ENCODE measurements at regions not wholly inside any gene's neighbourhood (a gene's known extent, or its start where the extent isn't known, plus 50 kb on each side); places are given as distances from the start of the nearest gene placed in this dataset.

DNA sequence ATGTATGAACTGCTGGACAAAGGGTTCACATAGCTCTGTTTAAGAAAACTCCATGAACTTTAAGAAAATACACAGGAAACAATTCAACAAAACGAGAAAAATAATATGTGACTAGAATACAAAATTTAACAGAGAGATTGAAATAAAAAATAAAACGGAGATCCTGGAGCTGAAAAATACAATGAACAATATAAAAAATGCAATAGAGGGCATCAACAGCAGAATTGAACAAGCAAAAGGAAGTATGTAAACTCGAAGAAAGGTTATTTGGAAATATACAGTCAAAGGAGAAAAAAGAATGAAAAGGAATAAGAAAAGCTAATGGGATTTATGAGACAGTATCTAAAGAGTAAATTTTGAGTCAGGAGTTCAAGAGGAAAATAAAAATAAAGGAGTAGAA, 163.0 kb upstream of the DACH1 start:
- Histone ChIP-seq H3K4me1 (ENCODE audit: control insufficient read depth in 1 of 2, insufficient read depth in 2 of 2, low read length in 2 of 2) (no peaks in the 10 kb centered on the region), H3K27ac (ENCODE audit: low read depth, low read length) (no peak overlapping the region), H3K27me3 (ENCODE audit: control insufficient read depth in 1 of 2, insufficient read depth in 2 of 2, low read length in 2 of 2) (no peaks in the 10 kb centered on the region), H3K36me3 (ENCODE audit: control insufficient read depth in 1 of 2, insufficient read depth in 2 of 2, low read length in 2 of 2) (no peaks in the 10 kb centered on the region), H3K4me3 (ENCODE audit: low read depth in 1 of 2, low read length in 2 of 2) (no peak overlapping the region), H3K9me3 (ENCODE audit: control insufficient read depth in 1 of 2, low read length in 2 of 2) (no peaks in the 10 kb centered on the region), H3K9ac (ENCODE audit: low read depth in 1 of 2, low read length in 2 of 2) (no peak overlapping the region)

GRCh38 chr13:72025836-72026235, 158.8 kb upstream of the DACH1 start:
- H3K4me1 ChIP-seq (ENCODE audit: control insufficient read depth in 1 of 2, insufficient read depth in 2 of 2, low read length in 2 of 2) = no peaks in the 10 kb centered on the region
- peaks cover 0 to 4% of the 10 kb centered on the region in 2 donors for H3K9me3 ChIP-seq (ENCODE audit: control insufficient read depth in 1 of 2, low read length in 2 of 2)
- no peak overlapping the region for H3K4me3 ChIP-seq (ENCODE audit: low read depth in 1 of 2, low read length in 2 of 2)

GRCh38 chr13:72023895-72024294, 156.9 kb upstream of the DACH1 start:
- Histone ChIP-seq H3K4me1 (ENCODE audit: control insufficient read depth in 1 of 2, insufficient read depth in 2 of 2, low read length in 2 of 2) (no peaks in the 10 kb centered on the region), H3K27me3 (ENCODE audit: control insufficient read depth in 1 of 2, insufficient read depth in 2 of 2, low read length in 2 of 2) (no peaks in the 10 kb centered on the region), H3K36me3 (ENCODE audit: control insufficient read depth in 1 of 2, insufficient read depth in 2 of 2, low read length in 2 of 2) (no peaks in the 10 kb centered on the region), H3K9me3 (ENCODE audit: control insufficient read depth in 1 of 2, low read length in 2 of 2) (peaks cover 0 to 4% of the 10 kb centered on the region in 2 donors), H3K4me3 (ENCODE audit: low read depth in 1 of 2, low read length in 2 of 2) (no peak overlapping the region), H3K9ac (ENCODE audit: low read depth in 1 of 2, low read length in 2 of 2) (no peak overlapping the region), H3K27ac (ENCODE audit: low read depth, low read length) (no peak overlapping the region)

More at GRCh38 chr13:72025836-72026235, 158.8 kb upstream of the DACH1 start:
- H3K9ac ChIP-seq (ENCODE audit: low read depth in 1 of 2, low read length in 2 of 2) = no peak overlapping the region
- H3K27me3 ChIP-seq (ENCODE audit: control insufficient read depth in 1 of 2, insufficient read depth in 2 of 2, low read length in 2 of 2) = no peaks in the 10 kb centered on the region
- no peak overlapping the region for H3K27ac ChIP-seq (ENCODE audit: low read depth, low read length)
- no peaks in the 10 kb centered on the region for H3K36me3 ChIP-seq (ENCODE audit: control insufficient read depth in 1 of 2, insufficient read depth in 2 of 2, low read length in 2 of 2)

DNA sequence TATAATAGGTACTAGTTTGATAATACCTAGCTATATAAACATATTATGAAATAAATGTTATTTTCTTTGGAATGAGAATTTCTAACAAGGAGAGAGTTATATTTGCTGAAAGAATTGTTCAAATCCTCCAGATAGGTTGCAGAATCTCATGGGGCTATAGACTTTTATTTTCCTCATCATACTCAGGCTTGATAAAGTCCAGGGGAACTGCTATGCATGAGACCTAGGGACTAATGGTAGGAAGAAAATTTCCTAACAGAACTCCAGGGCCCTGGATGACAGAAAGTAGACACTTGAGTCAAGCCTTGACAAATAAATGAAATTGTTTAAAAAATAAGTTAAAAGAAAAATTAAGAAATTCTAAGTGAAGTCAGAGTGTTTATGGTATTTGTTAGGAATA, 138.5 kb upstream of the DACH1 start:
- peaks cover 0 to 2% of the 10 kb centered on the region in 2 donors for H3K9me3 ChIP-seq (ENCODE audit: control insufficient read depth in 1 of 2, low read length in 2 of 2)
- no peak overlapping the region for H3K9ac ChIP-seq (ENCODE audit: low read depth in 1 of 2, low read length in 2 of 2)
- no peaks in the 10 kb centered on the region for H3K36me3 ChIP-seq (ENCODE audit: control insufficient read depth in 1 of 2, insufficient read depth in 2 of 2, low read length in 2 of 2)
- no peaks in the 10 kb centered on the region for H3K4me1 ChIP-seq (ENCODE audit: control insufficient read depth in 1 of 2, insufficient read depth in 2 of 2, low read length in 2 of 2)
- no peak overlapping the region for H3K27ac ChIP-seq (ENCODE audit: low read depth, low read length)
- H3K27me3 ChIP-seq (ENCODE audit: control insufficient read depth in 1 of 2, insufficient read depth in 2 of 2, low read length in 2 of 2) = no peaks in the 10 kb centered on the region
- no peak overlapping the region for H3K4me3 ChIP-seq (ENCODE audit: low read depth in 1 of 2, low read length in 2 of 2)

DNA sequence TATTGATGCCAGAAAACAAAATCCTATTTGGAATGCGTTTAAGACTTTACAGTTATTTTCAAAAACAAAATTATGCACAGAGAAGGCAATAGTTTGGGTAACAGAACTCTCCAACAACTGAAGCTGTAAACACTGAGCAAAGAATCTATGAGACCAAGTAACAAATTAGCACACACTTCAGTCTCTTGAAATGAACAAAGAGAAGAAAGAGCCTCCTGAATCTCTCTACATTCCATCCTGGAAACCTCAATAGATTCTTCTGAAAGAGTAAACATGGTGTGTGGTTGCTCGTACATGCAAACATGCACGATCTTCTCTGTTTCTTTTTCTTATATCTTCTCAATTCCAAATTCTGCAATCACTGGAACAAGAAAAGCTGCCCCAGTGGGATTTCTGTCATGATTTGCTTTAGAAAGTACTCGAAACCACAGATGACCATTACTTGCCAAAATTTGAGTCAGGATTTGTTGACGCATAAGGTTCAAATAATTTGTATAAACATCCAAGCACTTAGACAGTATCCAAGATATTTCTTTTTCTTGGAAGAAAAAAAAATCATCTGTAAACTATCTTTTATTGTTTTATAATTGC, 137.9 kb upstream of the DACH1 start:
- Histone ChIP-seq H3K27ac (ENCODE audit: low read depth, low read length) (no peak overlapping the region), H3K27me3 (ENCODE audit: control insufficient read depth in 1 of 2, insufficient read depth in 2 of 2, low read length in 2 of 2) (no peaks in the 10 kb centered on the region), H3K9me3 (ENCODE audit: control insufficient read depth in 1 of 2, low read length in 2 of 2) (peaks cover 0 to 2% of the 10 kb centered on the region in 2 donors), H3K36me3 (ENCODE audit: control insufficient read depth in 1 of 2, insufficient read depth in 2 of 2, low read length in 2 of 2) (no peaks in the 10 kb centered on the region), H3K4me1 (ENCODE audit: control insufficient read depth in 1 of 2, insufficient read depth in 2 of 2, low read length in 2 of 2) (no peaks in the 10 kb centered on the region), H3K9ac (ENCODE audit: low read depth in 1 of 2, low read length in 2 of 2) (no peak overlapping the region), H3K4me3 (ENCODE audit: low read depth in 1 of 2, low read length in 2 of 2) (no peak overlapping the region)

DNA sequence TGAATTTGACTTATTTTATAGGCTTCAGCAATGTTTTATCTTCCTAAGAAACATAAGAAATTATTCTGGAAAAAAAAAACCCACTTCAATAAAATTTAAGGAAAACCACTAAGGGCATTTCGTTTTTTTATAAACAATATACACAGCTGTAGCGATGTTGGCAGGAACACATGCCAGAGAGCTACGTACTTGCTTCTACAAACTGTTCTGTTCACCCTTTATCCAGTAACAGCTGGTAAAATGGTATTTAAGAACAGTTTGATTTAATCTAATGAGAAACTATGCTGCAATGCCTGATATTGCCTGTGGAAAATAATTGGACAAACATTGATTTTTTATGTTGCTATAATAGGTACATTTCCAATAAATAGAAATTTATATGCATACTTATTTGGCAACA, 137.2 kb upstream of the DACH1 start:
- no peak overlapping the region for H3K4me3 ChIP-seq (ENCODE audit: low read depth in 1 of 2, low read length in 2 of 2)
- no peaks in the 10 kb centered on the region for H3K4me1 ChIP-seq (ENCODE audit: control insufficient read depth in 1 of 2, insufficient read depth in 2 of 2, low read length in 2 of 2)
- H3K9ac ChIP-seq (ENCODE audit: low read depth in 1 of 2, low read length in 2 of 2) = no peak overlapping the region
- H3K27me3 ChIP-seq (ENCODE audit: control insufficient read depth in 1 of 2, insufficient read depth in 2 of 2, low read length in 2 of 2) = no peaks in the 10 kb centered on the region
- no peaks in the 10 kb centered on the region for H3K36me3 ChIP-seq (ENCODE audit: control insufficient read depth in 1 of 2, insufficient read depth in 2 of 2, low read length in 2 of 2)
- no peak overlapping the region for H3K27ac ChIP-seq (ENCODE audit: low read depth, low read length)
- peaks cover 0 to 1% of the 10 kb centered on the region in 2 donors for H3K9me3 ChIP-seq (ENCODE audit: control insufficient read depth in 1 of 2, low read length in 2 of 2)

DNA sequence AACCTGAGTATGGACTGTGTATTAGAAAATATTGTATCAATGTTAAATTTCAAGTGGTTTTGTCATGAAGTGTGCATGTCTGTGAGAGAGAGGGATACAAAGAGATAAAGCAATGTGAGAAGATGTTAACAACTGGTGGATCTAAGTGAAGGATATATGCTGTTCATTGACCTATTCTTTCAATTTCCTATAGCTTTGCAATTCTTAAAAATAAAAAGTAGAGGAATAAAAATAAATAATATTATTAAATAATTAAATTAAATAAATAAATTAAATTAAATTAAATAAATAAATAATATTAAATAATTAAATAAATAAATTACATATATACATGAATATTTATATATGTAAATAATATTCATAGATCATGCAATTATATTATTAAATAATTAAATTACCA, 131.2 kb upstream of the DACH1 start:
- Histone ChIP-seq H3K4me1 (ENCODE audit: control insufficient read depth in 1 of 2, insufficient read depth in 2 of 2, low read length in 2 of 2) (no peaks in the 10 kb centered on the region), H3K9me3 (ENCODE audit: control insufficient read depth in 1 of 2, low read length in 2 of 2) (no peaks in the 10 kb centered on the region), H3K4me3 (ENCODE audit: low read depth in 1 of 2, low read length in 2 of 2) (no peak overlapping the region), H3K36me3 (ENCODE audit: control insufficient read depth in 1 of 2, insufficient read depth in 2 of 2, low read length in 2 of 2) (no peaks in the 10 kb centered on the region), H3K27me3 (ENCODE audit: control insufficient read depth in 1 of 2, insufficient read depth in 2 of 2, low read length in 2 of 2) (no peaks in the 10 kb centered on the region), H3K27ac (ENCODE audit: low read depth, low read length) (no peak overlapping the region), H3K9ac (ENCODE audit: low read depth in 1 of 2, low read length in 2 of 2) (no peak overlapping the region)

DNA sequence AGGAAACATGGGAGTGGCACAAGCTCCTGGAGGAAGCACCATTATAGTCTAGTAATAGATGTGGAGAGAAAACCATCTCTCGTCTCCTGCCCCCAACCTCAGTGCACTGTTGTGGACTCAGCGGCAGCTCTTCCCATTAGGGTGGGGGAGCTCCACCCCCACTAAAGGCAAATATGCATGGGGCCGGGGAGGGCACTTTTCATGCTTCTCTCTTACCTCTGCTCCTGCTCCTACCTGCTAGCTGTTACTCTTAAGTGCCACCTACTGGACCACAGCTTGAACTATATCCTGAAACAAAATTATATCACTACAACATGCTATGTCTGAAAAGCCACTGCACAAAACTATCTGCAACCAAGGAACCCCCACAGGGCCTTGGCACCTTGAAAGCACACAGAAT, 112.6 kb upstream of the DACH1 start:
- Histone ChIP-seq H3K9ac (ENCODE audit: low read depth in 1 of 2, low read length in 2 of 2) (no peak overlapping the region), H3K27ac (ENCODE audit: low read depth, low read length) (no peak overlapping the region), H3K9me3 (ENCODE audit: control insufficient read depth in 1 of 2, low read length in 2 of 2) (no peaks in the 10 kb centered on the region), H3K36me3 (ENCODE audit: control insufficient read depth in 1 of 2, insufficient read depth in 2 of 2, low read length in 2 of 2) (no peaks in the 10 kb centered on the region), H3K4me1 (ENCODE audit: control insufficient read depth in 1 of 2, insufficient read depth in 2 of 2, low read length in 2 of 2) (no peaks in the 10 kb centered on the region), H3K27me3 (ENCODE audit: control insufficient read depth in 1 of 2, insufficient read depth in 2 of 2, low read length in 2 of 2) (no peaks in the 10 kb centered on the region), H3K4me3 (ENCODE audit: low read depth in 1 of 2, low read length in 2 of 2) (no peak overlapping the region)

GRCh38 chr13:71977028-71977427, 110.0 kb upstream of the DACH1 start:
- H3K4me1 ChIP-seq (ENCODE audit: control insufficient read depth in 1 of 2, insufficient read depth in 2 of 2, low read length in 2 of 2) = no peaks in the 10 kb centered on the region
- no peak overlapping the region for H3K27ac ChIP-seq (ENCODE audit: low read depth, low read length)
- no peaks in the 10 kb centered on the region for H3K9me3 ChIP-seq (ENCODE audit: control insufficient read depth in 1 of 2, low read length in 2 of 2)
- H3K9ac ChIP-seq (ENCODE audit: low read depth in 1 of 2, low read length in 2 of 2) = no peak overlapping the region
- H3K27me3 ChIP-seq (ENCODE audit: control insufficient read depth in 1 of 2, insufficient read depth in 2 of 2, low read length in 2 of 2) = no peaks in the 10 kb centered on the region
- H3K36me3 ChIP-seq (ENCODE audit: control insufficient read depth in 1 of 2, insufficient read depth in 2 of 2, low read length in 2 of 2) = no peaks in the 10 kb centered on the region
- H3K4me3 ChIP-seq (ENCODE audit: low read depth in 1 of 2, low read length in 2 of 2) = no peak overlapping the region

DNA sequence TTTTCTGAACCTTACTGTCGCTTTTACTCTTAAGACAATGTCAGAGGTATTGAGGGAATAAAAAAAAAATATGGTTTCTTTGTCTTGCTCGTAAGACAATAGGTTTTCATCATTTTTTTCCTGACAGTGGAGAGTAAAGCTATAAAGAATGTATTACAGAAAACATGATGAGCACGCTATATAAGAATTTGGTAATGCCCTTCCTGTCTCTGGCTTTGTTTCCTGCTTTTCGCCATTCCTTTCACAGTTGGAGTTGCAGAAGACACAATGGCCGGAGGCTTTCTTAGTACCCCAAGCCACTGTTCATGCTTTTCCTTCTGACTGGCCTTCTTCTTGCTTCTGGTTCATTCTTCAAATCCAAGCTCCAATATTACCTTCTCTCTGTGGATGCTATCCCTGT, 101.0 kb upstream of the DACH1 start:
- H3K27ac ChIP-seq (ENCODE audit: low read depth, low read length) = no peak overlapping the region
- no peaks in the 10 kb centered on the region for H3K27me3 ChIP-seq (ENCODE audit: control insufficient read depth in 1 of 2, insufficient read depth in 2 of 2, low read length in 2 of 2)
- H3K4me1 ChIP-seq (ENCODE audit: control insufficient read depth in 1 of 2, insufficient read depth in 2 of 2, low read length in 2 of 2) = no peaks in the 10 kb centered on the region
- no peak overlapping the region for H3K4me3 ChIP-seq (ENCODE audit: low read depth in 1 of 2, low read length in 2 of 2)
- no peak overlapping the region for H3K9ac ChIP-seq (ENCODE audit: low read depth in 1 of 2, low read length in 2 of 2)
- no peaks in the 10 kb centered on the region for H3K9me3 ChIP-seq (ENCODE audit: control insufficient read depth in 1 of 2, low read length in 2 of 2)
- H3K36me3 ChIP-seq (ENCODE audit: control insufficient read depth in 1 of 2, insufficient read depth in 2 of 2, low read length in 2 of 2) = no peaks in the 10 kb centered on the region

Measured in duodenal mucosa (tissue), 2 donors.